Tibial artery (tissue), 4 donors: ENCODE measurements at regions not wholly inside any gene's neighbourhood (a gene's known extent, or its start where the extent isn't known, plus 50 kb on each side); places are given as distances from the start of the nearest gene placed in this dataset.

Experiments
- DNase-seq, 2 donors: peaks; one replicate each; pipeline ENCODE4 v3.0.0-alpha.2; 2019
- H3K27ac ChIP-seq, 2 donors: fragments of 200-600 bp; sonication (generic) in 1 of 2; 1 replicate in 1 of 2; 2 replicates in 1 of 2; pipeline ENCODE4 v1.5.1; 2018 to 2019; ENCODE audit warnings: mild to moderate bottlenecking in 1 of 2
- H3K27me3 ChIP-seq, 2 donors: fragments of 200-600 bp; sonication (generic) in 1 of 2; one replicate each; pipeline versions ENCODE4 v1.5.1 to v1.6.0; 2016 to 2019
- H3K36me3 ChIP-seq, 3 donors: fragments of 200-600 bp; sonication (generic) in 2 of 3; one replicate each; pipeline ENCODE4 v1.5.1; 2016 to 2019; ENCODE audit warnings: mild to moderate bottlenecking in 2 of 3
- H3K4me1 ChIP-seq, 4 donors: fragments of 200-600 bp; sonication (generic) in 2 of 4; 1 replicate in 3 of 4; 2 replicates in 1 of 4; pipeline ENCODE4 v1.5.1; 2016 to 2019
- H3K4me3 ChIP-seq, 2 donors: fragments of 200-600 bp; sonication (generic) in 1 of 2; 1 replicate in 1 of 2; 2 replicates in 1 of 2; pipeline ENCODE4 v1.5.1; 2018 to 2019; ENCODE audit warnings: mild to moderate bottlenecking in 2 of 2
- H3K9me3 ChIP-seq, 3 donors: fragments of 200-600 bp; sonication (generic) in 1 of 3; one replicate each; pipeline ENCODE4 v1.5.1; 2016 to 2019
- CTCF ChIP-seq, 2 experiments: fragments of 200-600 bp in 1 of 2; fragments of 450-650 bp in 1 of 2; IDR thresholded peaks; one replicate each; pipeline ENCODE4 v1.5.1; 2017 to 2019; ENCODE audit warnings: antibody characterized with exemption in 2 of 2, mild to moderate bottlenecking in 1 of 2, moderate library complexity in 1 of 2
- intact Hi-C: fragments of 100-400 bp; cut with DNase I; formaldehyde crosslinking; loops from one replicate; pipeline ENCODE4 v1.15.0; 2023; ENCODE audit warnings: low total_unique reads

- DNase-seq: no peak
Measured at GRCh38 chr5:37983463-37983862, 143.6 kb upstream of the GDNF start.

DNA sequence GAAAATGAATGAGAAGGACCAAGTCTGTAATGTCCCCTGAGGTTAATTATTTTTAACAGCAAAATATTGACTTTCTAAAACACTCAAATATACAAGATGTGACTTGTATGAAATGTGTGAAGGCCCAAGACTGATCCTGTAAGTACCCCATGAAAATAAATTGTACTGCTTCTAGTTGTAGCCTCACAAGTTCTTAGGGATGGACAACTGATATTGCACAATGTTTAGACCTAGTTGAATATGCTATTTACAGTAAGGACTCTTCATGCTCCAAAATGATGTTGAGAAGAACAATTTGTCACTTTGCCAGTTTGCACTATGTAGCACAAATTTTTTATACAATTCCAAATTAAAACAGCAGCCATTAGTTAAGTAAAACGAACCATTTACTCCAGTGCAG lies 139.7 kb upstream of the GDNF start:
- intact Hi-C loops: no loop called here
- Histone ChIP-seq H3K27ac (no peak overlapping the region), H3K9me3 (no peaks in the 10 kb centered on the region), H3K4me1 (no peaks in the 10 kb centered on the region), H3K4me3 (no peak overlapping the region), H3K27me3 (no peaks in the 10 kb centered on the region), H3K36me3 (no peaks in the 10 kb centered on the region)
- TF ChIP-seq CTCF (IDR thresholded peaks at IDR 0.05): no peak
- DNase-seq: no peak

More at GRCh38 chr5:37983463-37983862, 143.6 kb upstream of the GDNF start:
- Histone ChIP-seq H3K27me3 (no peaks in the 10 kb centered on the region), H3K9me3 (no peaks in the 10 kb centered on the region), H3K4me3 (no peak overlapping the region), H3K36me3 (no peaks in the 10 kb centered on the region), H3K4me1 (no peaks in the 10 kb centered on the region), H3K27ac (no peak overlapping the region)
- intact Hi-C loops: no loop called here
- TF ChIP-seq CTCF (IDR thresholded peaks at IDR 0.05): no peak

DNA sequence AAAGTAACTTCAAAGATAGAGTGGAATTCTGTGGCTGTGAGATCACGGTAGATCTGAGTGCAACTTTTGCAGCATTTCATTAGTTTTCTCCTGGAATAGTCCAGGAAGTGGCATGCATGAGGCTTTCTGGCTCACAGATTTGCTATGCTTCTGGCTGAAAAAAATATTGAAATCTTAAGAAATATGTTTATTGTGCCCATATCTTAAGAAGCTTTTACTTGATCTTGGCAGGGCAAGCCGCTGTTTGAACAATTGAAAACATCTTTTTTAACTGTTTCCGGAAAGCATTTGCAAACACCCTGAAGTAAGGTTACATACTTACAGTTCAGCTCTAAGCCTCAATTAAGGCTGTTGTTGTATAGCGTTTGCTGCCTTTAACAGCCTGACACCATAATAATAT lies 135.7 kb upstream of the GDNF start:
- H3K9me3 ChIP-seq: no peaks in the 10 kb centered on the region
- no peaks in the 10 kb centered on the region for H3K4me1 ChIP-seq
- no peak for TF ChIP-seq CTCF (IDR thresholded peaks at IDR 0.05)
- no peaks in the 10 kb centered on the region for H3K27me3 ChIP-seq
- no peaks in the 10 kb centered on the region for H3K36me3 ChIP-seq
- no peak overlapping the region for H3K4me3 ChIP-seq
- intact Hi-C loops: no loop called here
- no peak for DNase-seq
- no peak overlapping the region for H3K27ac ChIP-seq

- intact Hi-C loops: no loop called here
- H3K36me3 ChIP-seq: no peaks in the 10 kb centered on the region
- H3K4me3 ChIP-seq: no peak overlapping the region
- no peak for DNase-seq
- no peak overlapping the region for H3K27ac ChIP-seq
- H3K27me3 ChIP-seq: no peaks in the 10 kb centered on the region
- no peaks in the 10 kb centered on the region for H3K4me1 ChIP-seq
- no peaks in the 10 kb centered on the region for H3K9me3 ChIP-seq
- no peak for TF ChIP-seq CTCF (IDR thresholded peaks at IDR 0.05)
Measured at GRCh38 chr5:37971483-37972024, 131.7 kb upstream of the GDNF start.

- H3K36me3 ChIP-seq: no peaks in the 10 kb centered on the region
- no peak overlapping the region for H3K4me3 ChIP-seq
- no peaks in the 10 kb centered on the region for H3K4me1 ChIP-seq
- no peak overlapping the region for H3K27ac ChIP-seq
- no peaks in the 10 kb centered on the region for H3K27me3 ChIP-seq
- no peak for TF ChIP-seq CTCF (IDR thresholded peaks at IDR 0.05)
- no peak for DNase-seq
- intact Hi-C loops: no loop called here
- no peaks in the 10 kb centered on the region for H3K9me3 ChIP-seq
Measured at GRCh38 chr5:37966871-37967270, 127.0 kb upstream of the GDNF start.

GRCh38 chr5:37966291-37966690 lies 126.5 kb upstream of the GDNF start:
- TF ChIP-seq CTCF (IDR thresholded peaks at IDR 0.05): no peak
- no peak for DNase-seq
- intact Hi-C loops: no loop called here

More at GRCh38 chr5:37966291-37966690, 126.5 kb upstream of the GDNF start:
- Histone ChIP-seq H3K27me3 (no peaks in the 10 kb centered on the region), H3K4me3 (no peak overlapping the region), H3K36me3 (no peaks in the 10 kb centered on the region), H3K4me1 (no peaks in the 10 kb centered on the region), H3K27ac (no peak overlapping the region), H3K9me3 (no peaks in the 10 kb centered on the region)
